ENCODE measurements at regions not wholly inside any gene's neighbourhood (a gene's known extent, or its start where the extent isn't known, plus 50 kb on each side); places are given as distances from the start of the nearest gene placed in this dataset.

DNA sequence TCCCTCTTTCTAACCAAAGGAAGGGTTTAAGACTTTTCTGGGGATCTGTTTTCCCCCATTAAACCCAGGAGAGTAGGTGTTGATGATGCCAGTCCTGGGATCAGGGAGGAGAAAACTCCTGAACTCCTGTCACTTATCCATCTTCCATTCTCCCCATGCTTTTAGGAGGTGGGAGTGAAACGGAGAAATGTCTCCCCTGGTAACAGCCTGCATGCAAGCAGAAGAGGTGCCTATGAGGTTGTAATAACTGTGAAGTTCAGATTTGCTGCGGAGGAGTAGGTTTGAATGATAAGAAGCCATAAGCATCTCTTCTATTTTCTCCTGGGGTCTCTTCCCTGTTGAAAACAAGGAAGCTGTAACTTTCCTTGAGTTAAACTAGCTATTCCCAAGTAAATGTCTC, 150.8 kb downstream of the SLC4A3 start:
- peaks cover 3% of the 10 kb centered on the region for H3K9me3 Mint-ChIP-seq
- DNase-seq (ENCODE audit: low read depth, low spot score) = no peak
- H3K4me1 Mint-ChIP-seq = peaks cover 8% of the 10 kb centered on the region
- no peaks in the 10 kb centered on the region for H3K36me3 Mint-ChIP-seq (ENCODE audit: low read depth)
- TF ChIP-seq, protein P1, sequence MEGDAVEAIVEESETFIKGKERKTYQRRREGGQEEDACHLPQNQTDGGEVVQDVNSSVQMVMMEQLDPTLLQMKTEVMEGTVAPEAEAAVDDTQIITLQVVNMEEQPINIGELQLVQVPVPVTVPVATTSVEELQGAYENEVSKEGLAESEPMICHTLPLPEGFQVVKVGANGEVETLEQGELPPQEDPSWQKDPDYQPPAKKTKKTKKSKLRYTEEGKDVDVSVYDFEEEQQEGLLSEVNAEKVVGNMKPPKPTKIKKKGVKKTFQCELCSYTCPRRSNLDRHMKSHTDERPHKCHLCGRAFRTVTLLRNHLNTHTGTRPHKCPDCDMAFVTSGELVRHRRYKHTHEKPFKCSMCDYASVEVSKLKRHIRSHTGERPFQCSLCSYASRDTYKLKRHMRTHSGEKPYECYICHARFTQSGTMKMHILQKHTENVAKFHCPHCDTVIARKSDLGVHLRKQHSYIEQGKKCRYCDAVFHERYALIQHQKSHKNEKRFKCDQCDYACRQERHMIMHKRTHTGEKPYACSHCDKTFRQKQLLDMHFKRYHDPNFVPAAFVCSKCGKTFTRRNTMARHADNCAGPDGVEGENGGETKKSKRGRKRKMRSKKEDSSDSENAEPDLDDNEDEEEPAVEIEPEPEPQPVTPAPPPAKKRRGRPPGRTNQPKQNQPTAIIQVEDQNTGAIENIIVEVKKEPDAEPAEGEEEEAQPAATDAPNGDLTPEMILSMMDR (conservative IDR thresholded peaks at IDR 0.05) = no peak
- H3K27me3 Mint-ChIP-seq (ENCODE audit: low read depth) = peaks cover 6% of the 10 kb centered on the region
- no peak overlapping the region for H3K4me3 Mint-ChIP-seq
- no peak overlapping the region for H3K27ac Mint-ChIP-seq (ENCODE audit: unreplicated experiment)

GRCh38 chr2:219782737-219783348, 155.4 kb downstream of the SLC4A3 start:
- Mint-ChIP-seq H3K4me1 (peaks cover 9% of the 10 kb centered on the region), H3K27me3 (ENCODE audit: low read depth) (peaks cover 6% of the 10 kb centered on the region), H3K36me3 (ENCODE audit: low read depth) (no peaks in the 10 kb centered on the region), H3K4me3 (no peak overlapping the region), H3K27ac (ENCODE audit: unreplicated experiment) (no peak overlapping the region), H3K9me3 (no peaks in the 10 kb centered on the region)
- DNase-seq (ENCODE audit: low read depth, low spot score) = no peak
- TF ChIP-seq, protein P1 (conservative IDR thresholded peaks at IDR 0.05) = no peak

DNA sequence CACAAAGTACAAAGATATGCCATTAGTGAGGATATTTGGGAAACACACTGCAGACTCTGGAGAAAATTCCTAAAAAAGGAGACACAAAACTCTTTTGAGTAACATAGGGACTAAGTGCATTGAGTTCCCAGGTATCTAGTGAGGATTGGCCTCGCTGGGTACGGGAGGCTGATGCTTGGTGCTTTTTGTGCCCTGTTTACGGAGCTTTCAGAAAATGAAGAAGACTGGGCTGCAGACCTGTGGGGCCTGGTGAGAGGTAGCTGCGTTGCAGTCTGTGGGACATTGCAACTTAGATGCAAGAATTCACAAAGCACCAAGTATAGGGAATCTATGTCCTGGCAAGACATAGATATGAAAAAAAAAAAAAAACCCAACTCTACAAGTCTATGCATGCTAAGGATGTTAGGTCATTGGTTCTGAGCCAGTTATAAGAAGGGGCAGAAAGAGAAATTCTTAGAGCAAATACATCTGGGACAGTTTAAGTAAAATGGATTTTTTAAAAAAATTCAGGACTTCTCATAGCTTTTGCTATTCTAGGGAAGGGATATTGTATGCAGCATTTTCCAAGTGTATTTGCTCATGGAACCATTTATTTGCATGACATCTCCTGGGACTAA, 156.0 kb downstream of the SLC4A3 start:
- TF ChIP-seq, protein P1 (conservative IDR thresholded peaks at IDR 0.05) = no peak
- Mint-ChIP-seq H3K36me3 (ENCODE audit: low read depth) (no peaks in the 10 kb centered on the region), H3K27ac (ENCODE audit: unreplicated experiment) (no peak overlapping the region)

GRCh38 chr2:219784178-219784577, 156.7 kb downstream of the SLC4A3 start:
- Mint-ChIP-seq H3K27me3 (ENCODE audit: low read depth) (peaks cover 3% of the 10 kb centered on the region), H3K4me3 (no peak overlapping the region), H3K27ac (ENCODE audit: unreplicated experiment) (no peak overlapping the region), H3K4me1 (peaks cover 9% of the 10 kb centered on the region), H3K36me3 (ENCODE audit: low read depth) (no peaks in the 10 kb centered on the region), H3K9me3 (peaks cover 2% of the 10 kb centered on the region)
- TF ChIP-seq, protein P1 (conservative IDR thresholded peaks at IDR 0.05) = no peak
- DNase-seq (ENCODE audit: low read depth, low spot score) = no peak

More for the DNA sequence above, 156.0 kb downstream of the SLC4A3 start:
- no peak overlapping the region for H3K4me3 Mint-ChIP-seq
- no peak for DNase-seq (ENCODE audit: low read depth, low spot score)
- H3K9me3 Mint-ChIP-seq = no peaks in the 10 kb centered on the region
- H3K27me3 Mint-ChIP-seq (ENCODE audit: low read depth) = peaks cover 3% of the 10 kb centered on the region
- H3K4me1 Mint-ChIP-seq = peaks cover 9% of the 10 kb centered on the region

DNA sequence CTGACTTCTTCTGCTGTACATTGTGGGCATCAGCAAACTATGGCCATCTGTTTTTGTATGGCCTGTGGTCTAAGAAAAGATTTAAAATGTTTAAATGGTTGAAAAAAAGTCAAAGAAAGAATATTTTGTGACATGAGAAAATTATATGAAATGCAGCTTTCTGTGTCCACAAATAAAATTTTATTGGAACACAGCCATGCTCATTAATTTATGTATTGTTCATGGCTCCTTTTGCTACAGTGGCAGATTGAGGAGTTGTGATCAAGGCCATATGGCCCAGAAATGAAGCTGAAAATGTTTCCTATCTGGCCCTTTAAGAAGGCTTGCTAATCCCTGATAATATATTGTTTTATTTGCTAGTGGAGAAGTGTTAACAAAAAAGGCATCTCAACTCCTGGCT, 162.0 kb downstream of the SLC4A3 start:
- no peak overlapping the region for H3K27ac Mint-ChIP-seq (ENCODE audit: unreplicated experiment)
- TF ChIP-seq, protein P1 (conservative IDR thresholded peaks at IDR 0.05) = no peak
- peaks cover 2% of the 10 kb centered on the region for H3K9me3 Mint-ChIP-seq
- DNase-seq (ENCODE audit: low read depth, low spot score) = no peak
- H3K4me3 Mint-ChIP-seq = no peak overlapping the region
- no peaks in the 10 kb centered on the region for H3K4me1 Mint-ChIP-seq
- no peaks in the 10 kb centered on the region for H3K27me3 Mint-ChIP-seq (ENCODE audit: low read depth)
- no peaks in the 10 kb centered on the region for H3K36me3 Mint-ChIP-seq (ENCODE audit: low read depth)
